NB4 (cell line): ENCODE measurements at regions not wholly inside any gene's neighbourhood (a gene's known extent, or its start where the extent isn't known, plus 50 kb on each side); places are given as distances from the start of the nearest gene placed in this dataset.

Source experiments
- DNase-seq: peaks from one replicate; pipeline ENCODE4 v3.0.0; 2010; ENCODE audit warnings: low read depth
- H3K4me3 ChIP-seq: one replicate; pipeline ENCODE4 v1.5.1; 2011; ENCODE audit warnings: mild to moderate bottlenecking, low read depth, low read length, moderate library complexity
- CTCF ChIP-seq: IDR thresholded peaks from one replicate; pipeline ENCODE4 v1.5.1; 2012; ENCODE audit warnings: low read depth, low read length
- MAX ChIP-seq: IDR thresholded peaks from 2 replicates; pipeline ENCODE4 v1.6.1; 2011; ENCODE audit warnings: low read depth, low read length
- MYC ChIP-seq: IDR thresholded peaks from 2 replicates; pipeline ENCODE4 v1.6.1; 2011; ENCODE audit warnings: low read depth, low read length
- POLR2A ChIP-seq: IDR thresholded peaks from 2 replicates; pipeline ENCODE4 v1.6.1; 2011; ENCODE audit warnings: mild to moderate bottlenecking; ENCODE audit not compliant: insufficient read length; ENCODE audit errors: extremely low read depth

GRCh38 chr3:30502051-30502741 is 104.2 kb upstream of the TGFBR2 start:
- no peak for DNase-seq
- TF ChIP-seq MYC (no peak), MAX (no peak), POLR2A (no peak), CTCF (no peak)
- H3K4me3 ChIP-seq: no peak overlapping the region

GRCh38 chr3:30502742-30503073 is 103.7 kb upstream of the TGFBR2 start:
- no peak for DNase-seq
- H3K4me3 ChIP-seq: no peak overlapping the region
- TF ChIP-seq MAX (no peak), CTCF (no peak), MYC (no peak), POLR2A (no peak)

- TF ChIP-seq CTCF (no peak), POLR2A (no peak), MYC (no peak), MAX (no peak)
- no peak for DNase-seq
- H3K4me3 ChIP-seq: no peak overlapping the region
These were observed 103.0 kb upstream of the TGFBR2 start for GRCh38 chr3:30503446-30503845.

GRCh38 chr3:30504939-30505338 is 101.5 kb upstream of the TGFBR2 start:
- H3K4me3 ChIP-seq: no peak overlapping the region
- TF ChIP-seq POLR2A (no peak), CTCF (no peak), MYC (no peak)
- no peak for DNase-seq

- no peak for DNase-seq
- no peak overlapping the region for H3K4me3 ChIP-seq
- TF ChIP-seq MAX (no peak), CTCF (no peak)
These were observed 100.4 kb upstream of the TGFBR2 start for GRCh38 chr3:30505866-30506520.

- no peak for TF ChIP-seq MYC
- TF ChIP-seq POLR2A: no peak
- no peak for TF ChIP-seq MAX
- no peak for TF ChIP-seq CTCF
- no peak overlapping the region for H3K4me3 ChIP-seq
- no peak for DNase-seq
These were observed 98.1 kb upstream of the TGFBR2 start for GRCh38 chr3:30508339-30508738.
